NCI-H2227 (cell line): ENCODE measurements at regions not wholly inside any gene's neighbourhood (a gene's known extent, or its start where the extent isn't known, plus 50 kb on each side); places are given as distances from the start of the nearest gene placed in this dataset.

Experiments
- DNase-seq: peaks from one replicate; lab custom pipeline; 2025; ENCODE audit not compliant: unreplicated experiment; lab: John Stamatoyannopoulos, UW

GRCh38 chr5:166497496-166498104, 1793.8 kb upstream of the WWC1 start:
- no peak for DNase-seq

DNA sequence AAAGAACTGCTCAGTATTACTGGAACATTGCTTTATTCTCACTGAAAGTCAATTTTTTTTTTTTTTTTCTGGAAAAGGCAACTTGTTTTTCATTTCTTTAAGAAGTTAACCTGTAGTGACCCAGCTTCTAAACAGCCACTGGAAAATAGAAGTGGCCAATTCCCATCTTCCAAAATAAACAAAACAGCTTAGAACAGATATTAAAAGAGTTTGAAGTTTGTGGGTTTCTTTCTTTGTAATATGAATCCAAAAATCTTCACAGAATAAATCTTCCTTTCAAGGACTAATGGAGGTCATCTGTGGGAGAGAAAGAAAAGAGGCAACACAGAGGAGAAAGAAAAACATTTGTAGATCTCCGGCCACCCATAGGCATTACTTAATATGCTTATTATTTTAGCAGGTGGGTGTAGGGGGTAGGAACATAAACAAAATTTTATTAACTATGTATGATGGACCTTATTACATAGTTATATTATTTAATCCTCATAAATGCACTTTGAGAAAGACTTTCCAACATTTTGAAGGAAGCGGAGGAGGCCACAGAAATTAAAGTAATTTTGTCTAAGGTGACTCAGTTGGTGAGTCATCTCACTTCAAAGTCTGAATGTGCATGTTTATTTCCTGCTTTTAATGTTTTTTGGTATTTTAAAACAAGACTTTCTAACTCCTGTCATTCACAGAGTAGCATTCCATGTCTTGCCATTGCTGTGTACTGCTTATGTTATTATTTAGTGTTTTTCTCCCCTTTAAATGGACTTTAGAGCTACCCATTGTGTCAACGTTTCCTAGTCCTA, 1791.8 kb upstream of the WWC1 start:
- DNase-seq, result no peak

- DNase-seq, result no peak
These were observed 1787.9 kb upstream of the WWC1 start for GRCh38 chr5:166503506-166503905.

- peak; percentile 38 for DNase-seq
These were observed 1786.4 kb upstream of the WWC1 start for GRCh38 chr5:166505067-166505466.

DNA sequence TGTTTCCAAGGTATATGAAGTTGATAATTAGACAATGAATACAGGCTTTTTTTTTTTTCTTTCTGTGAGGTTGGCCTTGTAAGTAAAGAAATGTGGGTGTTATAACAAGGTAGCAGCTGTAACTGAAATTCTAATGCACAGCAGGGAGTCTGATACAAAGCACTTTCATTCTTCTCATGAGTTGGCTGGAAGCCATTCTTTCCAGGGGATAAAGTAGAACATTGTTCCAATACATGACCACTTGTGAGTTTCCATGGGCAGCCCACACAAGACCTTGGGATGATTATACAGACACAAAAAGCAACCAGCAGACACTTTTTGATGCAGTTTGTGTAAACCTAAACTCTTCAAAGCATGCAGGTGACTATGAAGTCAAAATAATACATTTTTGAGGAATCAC, 1785.9 kb upstream of the WWC1 start:
- DNase-seq, result peak; percentile 26

DNA sequence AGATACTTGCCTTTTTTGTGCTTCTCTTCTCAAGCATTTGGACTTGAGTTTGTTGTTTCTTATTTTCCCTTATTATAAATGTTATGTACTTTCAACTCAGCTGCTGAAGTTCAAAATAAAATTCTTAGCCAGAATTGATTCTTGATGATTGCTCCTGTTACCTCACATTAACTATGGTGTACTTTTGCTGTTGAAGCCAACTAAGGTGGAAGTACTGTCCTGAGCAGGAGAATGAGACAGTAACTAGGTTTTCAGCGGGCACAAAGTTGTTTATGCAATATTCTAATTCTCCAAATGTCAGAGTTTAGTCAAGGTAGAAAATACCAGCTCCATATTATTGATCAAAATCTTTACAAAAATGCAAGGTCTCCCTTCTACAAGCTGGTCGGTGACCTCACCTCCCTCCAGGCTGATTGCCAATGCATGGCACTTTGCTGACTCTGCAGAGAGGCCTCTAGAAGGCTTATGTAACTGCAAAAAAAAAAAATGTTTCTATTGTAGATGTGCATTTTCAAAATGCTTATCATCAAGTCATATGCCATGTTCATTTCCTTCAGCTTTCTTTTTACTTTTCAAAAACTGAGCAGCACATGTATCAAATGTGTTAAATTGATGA, 1783.5 kb upstream of the WWC1 start:
- no peak for DNase-seq

DNA sequence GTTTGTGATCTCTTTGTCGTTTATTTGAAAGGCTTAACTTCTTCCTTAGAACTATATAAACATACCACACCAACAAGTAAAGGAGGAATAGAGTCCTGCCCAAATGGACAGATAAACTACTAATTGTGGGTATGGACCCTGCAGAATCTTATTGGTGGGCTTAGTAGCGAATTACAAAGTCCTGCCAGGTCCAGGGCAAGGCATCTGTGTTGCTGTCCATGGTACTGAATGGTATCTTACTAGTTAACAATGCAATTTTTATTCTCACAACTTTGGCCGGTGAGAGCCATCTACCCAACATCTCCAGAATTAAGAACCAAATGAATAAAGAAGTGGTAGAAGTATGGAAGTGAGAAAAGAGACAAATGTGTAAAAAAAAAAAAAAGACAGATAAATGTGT, 1782.4 kb upstream of the WWC1 start:
- DNase-seq, result no peak

- no peak for DNase-seq
These were observed 1773.5 kb upstream of the WWC1 start for GRCh38 chr5:166517976-166518375.

GRCh38 chr5:166523206-166523605, 1768.2 kb upstream of the WWC1 start:
- no peak for DNase-seq

DNA sequence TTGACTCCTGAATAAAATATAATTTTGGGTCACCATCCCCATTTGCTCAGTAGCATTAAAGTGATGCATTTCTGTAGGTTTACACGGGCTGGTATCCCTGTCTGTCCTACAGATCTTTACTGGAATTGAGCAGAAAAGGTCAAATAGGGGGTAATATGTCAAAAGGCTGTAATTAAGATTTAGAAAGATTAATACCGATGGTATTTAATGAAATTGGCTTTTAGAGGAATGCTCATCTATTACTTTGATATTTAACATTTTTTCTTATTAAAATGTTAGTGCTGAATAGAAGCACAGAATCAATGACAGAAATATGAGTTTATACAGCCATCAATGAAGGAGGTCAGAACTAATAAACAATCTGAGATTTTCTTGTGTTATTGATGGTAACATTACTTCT, 1762.2 kb upstream of the WWC1 start:
- DNase-seq, result no peak

DNA sequence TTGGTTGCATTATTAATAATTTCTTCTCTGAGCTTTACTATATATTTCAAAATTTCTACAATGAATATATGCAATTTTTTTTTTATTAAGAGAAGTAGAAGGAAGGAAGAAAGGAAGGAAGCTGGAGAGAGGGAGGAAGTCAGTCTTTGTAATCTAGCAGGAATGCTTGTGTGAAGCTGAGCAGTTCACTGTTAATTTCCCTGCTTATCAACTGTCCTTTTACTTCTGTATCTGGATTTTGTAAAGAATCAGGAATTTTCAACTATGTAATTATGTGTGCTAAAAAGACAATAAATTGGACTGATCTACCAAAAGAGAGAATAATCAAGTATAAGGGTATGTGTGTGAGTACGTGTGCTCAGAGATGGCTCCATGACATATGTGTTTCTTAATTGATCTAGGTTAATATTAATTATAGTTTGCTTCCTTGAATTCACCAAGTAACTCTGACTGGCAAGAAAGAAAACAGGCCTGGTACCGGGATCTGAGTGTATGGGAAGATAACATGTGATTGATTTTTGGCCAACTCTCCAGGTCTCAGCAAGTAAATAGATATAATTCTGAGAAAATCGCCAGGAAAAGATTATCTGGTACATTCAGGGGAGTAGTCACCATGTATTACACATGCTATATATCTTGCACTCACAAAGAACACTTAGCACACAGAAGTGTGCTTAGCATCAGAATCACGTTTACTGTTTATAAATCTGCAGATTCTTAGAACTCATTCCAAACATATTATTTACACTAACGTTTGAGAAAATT, 1758.8 kb upstream of the WWC1 start:
- no peak for DNase-seq

- DNase-seq, result no peak
These were observed 1755.8 kb upstream of the WWC1 start for GRCh38 chr5:166535641-166536040.

GRCh38 chr5:166540156-166540555, 1751.3 kb upstream of the WWC1 start:
- DNase-seq, result no peak

GRCh38 chr5:166551384-166551783, 1740.1 kb upstream of the WWC1 start:
- no peak for DNase-seq

- DNase-seq, result no peak
These were observed 1737.7 kb upstream of the WWC1 start for GRCh38 chr5:166553778-166554177.

DNA sequence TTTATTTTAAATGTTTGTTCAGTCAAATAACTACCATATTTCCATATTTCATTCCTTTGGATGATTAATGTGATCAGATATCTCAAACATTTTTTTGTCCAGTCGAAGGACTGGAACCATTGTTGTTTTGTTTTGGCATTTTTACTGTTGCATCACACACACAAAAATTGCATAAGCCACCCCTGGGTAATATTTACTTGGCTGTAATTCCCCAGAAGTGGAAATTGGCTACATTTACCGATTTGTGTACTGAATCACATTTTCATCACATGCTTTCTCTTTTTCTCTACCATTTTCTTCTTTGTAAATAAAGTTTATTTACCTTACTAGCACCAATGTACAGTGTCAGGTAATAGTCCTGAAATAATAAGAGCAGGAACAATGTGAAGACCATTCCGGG, 1729.7 kb upstream of the WWC1 start:
- no peak for DNase-seq

GRCh38 chr5:166562246-166562645, 1729.2 kb upstream of the WWC1 start:
- peak; percentile 0 for DNase-seq

- no peak for DNase-seq
These were observed 1724.7 kb upstream of the WWC1 start for GRCh38 chr5:166566725-166567124.

DNA sequence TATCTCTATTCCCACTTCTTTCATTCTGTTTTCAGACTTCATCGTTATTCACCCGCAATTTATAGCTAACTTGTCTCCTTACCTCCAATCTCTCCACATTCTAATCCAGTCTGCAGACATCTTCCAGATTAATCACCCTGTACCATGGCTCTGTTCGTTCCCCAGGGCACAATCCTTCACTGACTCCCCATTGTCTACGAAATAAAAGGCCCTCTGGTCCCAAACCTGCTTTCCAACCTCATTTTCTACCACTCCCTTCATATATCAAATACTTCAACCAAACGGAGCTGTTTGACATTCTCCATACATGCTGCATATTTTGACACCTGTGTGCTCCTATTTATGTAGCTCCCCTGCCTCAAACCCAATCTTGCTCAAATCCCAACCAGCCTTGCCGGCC, 1720.6 kb upstream of the WWC1 start:
- no peak for DNase-seq

DNA sequence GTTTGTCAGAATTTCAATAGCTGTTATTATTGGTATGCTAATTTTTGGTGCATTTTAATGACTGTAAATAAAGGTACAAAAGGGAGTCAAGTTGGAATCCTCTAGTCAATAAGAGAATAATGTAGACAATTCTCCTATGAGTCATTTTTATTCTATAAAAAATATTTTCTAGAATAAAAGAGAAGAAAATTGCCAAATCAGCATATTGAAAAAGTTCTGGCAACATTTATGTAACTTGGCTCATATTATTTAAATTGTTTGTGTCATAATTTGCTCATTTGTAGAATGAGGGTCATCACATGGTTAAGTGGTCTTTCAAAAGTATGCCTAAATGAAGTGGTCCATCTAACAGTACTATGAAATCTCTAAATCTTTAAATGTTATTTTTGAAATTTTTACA, 1719.8 kb upstream of the WWC1 start:
- DNase-seq, result no peak

DNA sequence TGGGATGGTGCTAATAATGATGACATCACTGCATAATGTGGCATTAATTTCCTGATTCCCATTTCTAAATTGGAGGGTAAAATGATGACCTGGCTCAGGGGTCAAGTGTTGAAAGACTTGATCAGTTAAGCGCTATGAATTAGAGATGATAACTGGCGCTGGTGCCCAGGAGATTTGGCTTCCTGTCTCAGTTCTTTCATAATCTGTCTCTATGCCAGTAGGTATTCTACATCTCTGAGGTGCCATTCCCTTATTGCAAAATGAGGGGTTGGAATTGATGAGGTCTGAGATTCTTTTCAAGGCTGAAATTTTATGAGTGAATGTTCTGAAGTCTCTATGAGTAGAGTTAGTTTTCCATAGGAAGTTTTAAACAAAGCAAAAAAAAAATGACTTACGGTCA, 1715.1 kb upstream of the WWC1 start:
- no peak for DNase-seq

- DNase-seq, result no peak
These were observed 1709.6 kb upstream of the WWC1 start for GRCh38 chr5:166581826-166582225.
